K562 (cell line): ENCODE measurements at regions not wholly inside any gene's neighbourhood (a gene's known extent, or its start where the extent isn't known, plus 50 kb on each side); places are given as distances from the start of the nearest gene placed in this dataset.

Experiments
- ATAC-seq: fragments of 200-7000 bp; cut with Tn5 transposase; 3 replicates; pipeline ENCODE4 v1.9.1; 2020; ENCODE audit warnings: moderate library complexity
- BruUV-seq: library from RNA; stranded (reverse); fragments of 400-500 nt; replicated peaks from 2 replicates; lab custom pipeline; 2021; lab: Mats Ljungman, UMichigan
- CTCF ChIA-PET: fragments of 300-600 bp; formaldehyde crosslinking; extraction: SDS; loops from one replicate; lab custom pipeline; 2021; ENCODE audit warnings: low intra/inter-chr PET ratio; lab: Yijun Ruan, JAX
- POLR2A ChIA-PET: fragments of 300-600, 350-650 bp; sonication (Branson Sonifier 250); formaldehyde crosslinking; extraction: SDS; loops from one replicate; lab custom pipeline; 2021; ENCODE audit warnings: antibody characterized with exemption, inconsistent platforms; lab: Yijun Ruan, JAX
- DNase-seq, 4 experiments: peaks; one replicate each; pipeline versions ENCODE4 v3.0.0 to v3.0.0-alpha.2; 2011 to 2018; ENCODE audit warnings: low spot score in 3 of 4, mixed read lengths in 3 of 4; ENCODE audit errors: extremely low read depth in 1 of 4
- FAIRE-seq: peaks from 2 replicates; lab custom pipeline; 2011; peaks lifted over from hg19 to GRCh38; lab: Jason Lieb, UNC
- H2AFZ ChIP-seq: 2 replicates; pipeline ENCODE4 v1.6.0; 2011; ENCODE audit warnings: low read depth, low read length, control low read depth, inconsistent platforms
- H3K27ac ChIP-seq: fragments of 200-600 bp; 3 replicates; pipeline ENCODE4 v1.8.0; 2011; ENCODE audit warnings: low read depth, mild to moderate bottlenecking, control low read depth, inconsistent platforms, low read length, moderate library complexity, mixed read lengths; ENCODE audit errors: extremely low read depth
- H3K27me3 ChIP-seq, 2 experiments: fragments of 300-600 bp in 1 of 2; 2 replicates in 1 of 2; 3 replicates in 1 of 2; pipeline versions ENCODE4 v1.6.0 to v1.8.0; 2011; ENCODE audit warnings: inconsistent platforms in 2 of 2, low read length in 2 of 2, mild to moderate bottlenecking in 1 of 2, mixed read lengths in 1 of 2, moderate library complexity in 1 of 2; ENCODE audit not compliant: control insufficient read depth in 2 of 2, insufficient read depth in 2 of 2
- H3K36me3 ChIP-seq: fragments of 300-600 bp; 3 replicates; pipeline ENCODE4 v1.8.0; 2011; ENCODE audit warnings: mild to moderate bottlenecking, low read length, inconsistent platforms; ENCODE audit not compliant: control insufficient read depth, insufficient read depth
- H3K4me1 ChIP-seq, 2 experiments: fragments of 200-600 bp in 1 of 2; replicated peaks in 1 of 2; 2 replicates in 1 of 2; 3 replicates in 1 of 2; pipeline versions ENCODE4 v1.5.1 to v1.8.0; 2011; ENCODE audit warnings: inconsistent platforms in 2 of 2, low read length in 2 of 2, mild to moderate bottlenecking in 1 of 2, mixed read lengths in 1 of 2, moderate library complexity in 1 of 2; ENCODE audit not compliant: control insufficient read depth in 2 of 2, insufficient read depth in 2 of 2
- H3K4me2 ChIP-seq: 2 replicates; pipeline ENCODE4 v1.6.1; 2011; ENCODE audit warnings: low read length, control low read depth, inconsistent platforms, mixed read lengths; ENCODE audit not compliant: insufficient read depth
- H3K4me3 ChIP-seq: fragments of 200-600 bp; sonication (generic), shearing (Covaris generic); 2 replicates; pipeline ENCODE4 v1.5.1; 2016; ENCODE audit warnings: control low read depth, inconsistent platforms
- H3K79me2 ChIP-seq: fragments of 200-600 bp; 3 replicates; pipeline ENCODE4 v1.8.0; 2011; ENCODE audit warnings: low read length, inconsistent platforms; ENCODE audit not compliant: control insufficient read depth, insufficient read depth
- H3K9ac ChIP-seq, 2 experiments: 2 replicates each; pipeline versions ENCODE4 v1.6.0 to v1.6.1; 2011; ENCODE audit warnings: low read depth in 2 of 2, low read length in 2 of 2, control low read depth in 1 of 2, inconsistent platforms in 1 of 2, mild to moderate bottlenecking in 1 of 2, mixed read lengths in 1 of 2; ENCODE audit not compliant: insufficient read depth in 1 of 2
- H3K9me1 ChIP-seq: one replicate; pipeline ENCODE4 v1.6.0; 2011; ENCODE audit warnings: inconsistent platforms, mild to moderate bottlenecking, low read length, moderate library complexity; ENCODE audit not compliant: control insufficient read depth, insufficient read depth
- H3K9me3 ChIP-seq: replicated peaks from 2 replicates; pipeline ENCODE4 v1.5.1; 2011; ENCODE audit warnings: low read depth, low read length, inconsistent platforms; ENCODE audit not compliant: control insufficient read depth, insufficient read depth
- H4K20me1 ChIP-seq: replicated peaks from 2 replicates; pipeline ENCODE4 v1.6.1; 2011; ENCODE audit warnings: low read length, inconsistent platforms, mixed read lengths; ENCODE audit not compliant: control insufficient read depth, insufficient read depth
- ATF3 ChIP-seq, 2 experiments: fragments of 450-650 bp in 1 of 2; sonication (generic) in 1 of 2; formaldehyde crosslinking in 1 of 2; IDR thresholded peaks in 1 of 2; conservative IDR thresholded peaks in 1 of 2; 2 replicates each; pipeline versions ENCODE4 v1.6.1 to v1.8.1; 2016 to 2023; ENCODE audit warnings: mild to moderate bottlenecking in 2 of 2, moderate library complexity in 2 of 2, inconsistent platforms in 1 of 2, missing genetic modification reagents in 1 of 2
- HDAC1 ChIP-seq, 2 experiments: fragments of 450-650 bp; IDR thresholded peaks; 2 replicates each; pipeline ENCODE4 v1.6.1; 2016 to 2017; ENCODE audit warnings: inconsistent platforms in 1 of 2, mild to moderate bottlenecking in 1 of 2, moderate library complexity in 1 of 2
- HIVEP1 ChIP-seq: fragments of 250-450 bp; sonication (Bioruptor Pico); IDR thresholded peaks from 2 replicates; pipeline ENCODE4 v1.4.0; 2020; ENCODE audit warnings: mild to moderate bottlenecking
- OTX1 ChIP-seq: fragments of 450-650 bp; formaldehyde crosslinking; IDR thresholded peaks from 2 replicates; pipeline ENCODE4 v1.4.0; 2022; ENCODE audit warnings: mild to moderate bottlenecking
- SPI1 ChIP-seq: IDR thresholded peaks from 2 replicates; pipeline ENCODE4 v1.6.1; 2011; ENCODE audit warnings: low read depth, low read length, control low read depth, borderline replicate concordance
- USF2 ChIP-seq: sonication (generic); formaldehyde crosslinking; IDR thresholded peaks from 2 replicates; pipeline ENCODE4 v1.5.0; 2020; ENCODE audit warnings: missing genetic modification reagents
- ZC3H11A ChIP-seq: IDR thresholded peaks from 2 replicates; pipeline ENCODE4 v1.6.1; 2012; ENCODE audit warnings: low read depth, low read length, improper control_type of control experiment
- ZEB2 ChIP-seq: fragments of 450-650 bp; IDR thresholded peaks from 2 replicates; pipeline ENCODE4 v1.6.1; 2016
- ZNF175 ChIP-seq: fragments of 200-800 bp; sonication (Bioruptor generic); IDR thresholded peaks from 2 replicates; pipeline ENCODE4 v1.6.1; 2016; ENCODE audit warnings: low read depth, mild to moderate bottlenecking, missing genetic modification characterization, missing compliant biosample characterization
- WGBS: fragments of 100-300 bp; shearing (Covaris generic); methylation state at CpG from one replicate; pipeline ENCODE4 v1.1.6; 2016; ENCODE audit warnings: low coverage, mixed read lengths; ENCODE audit not compliant: insufficient coverage; ENCODE audit errors: missing lambda C conversion rate; 5-methylcytosine and 5-hydroxymethylcytosine counted together
- in situ Hi-C: fragments of 300-500 bp; cut with MboI; formaldehyde crosslinking; loops from 4 replicates; pipeline ENCODE4 v1.15.0; 2018; ENCODE audit warnings: inconsistent platforms, mixed read lengths
- intact Hi-C: fragments of 100-400 bp; cut with micrococcal nuclease; formaldehyde crosslinking; loops from 2 replicates; pipeline ENCODE4 v1.14.2; 2022

- H3K36me3 ChIP-seq: no peaks in the 10 kb centered on the region
- POLR2A ChIA-PET: no interaction called here
- no peak overlapping the region for H3K4me2 ChIP-seq
- BruUV-seq: no TSS peak
- ATAC-seq (no peak), DNase-seq (no peak), FAIRE-seq (no peak)
- in situ Hi-C loops: no loop called here
- H3K79me2 ChIP-seq: no peaks in the 10 kb centered on the region
- intact Hi-C loops: no loop called here
- H3K4me1 ChIP-seq: no peaks in the 10 kb centered on the region
- no peak overlapping the region for H3K9ac ChIP-seq
- H3K9me1 ChIP-seq: no peaks in the 10 kb centered on the region
- WGBS: 0% methylated on average over 3 of the region's 3 CpGs
- H3K4me3 ChIP-seq: no peak overlapping the region
- H3K27ac ChIP-seq: no peak overlapping the region
- 0 out of 2 replicates have a peak, but pooled peaks cover 2% of the 10 kb centered on the region for H3K9me3 ChIP-seq
- no peaks in the 10 kb centered on the region for H3K27me3 ChIP-seq
- CTCF ChIA-PET: no interaction called here
- no peaks in the 10 kb centered on the region for H4K20me1 ChIP-seq
- TF ChIP-seq SPI1 (no peak), ZNF175 (CRISPR knock-in tag) (no peak), ZEB2 (no peak), ATF3 (IDR thresholded peaks at IDR 0.05) (no peak), ATF3 (CRISPR knock-in tag; conservative IDR thresholded peaks at IDR 0.05) (no peak), ZC3H11A (no peak), HIVEP1 (CRISPR knock-in tag) (no peak), USF2 (CRISPR knock-in tag) (no peak), OTX1 (CRISPR knock-in tag) (no peak), HDAC1 (IDR thresholded peaks at IDR 0.05) (no peak)
- no peak overlapping the region for H2AFZ ChIP-seq
These were observed 440.4 kb upstream of the CD180 start for GRCh38 chr5:67636850-67637524.
